Erythroblast (primary cell): ENCODE measurements at regions not wholly inside any gene's neighbourhood (a gene's known extent, or its start where the extent isn't known, plus 50 kb on each side); places are given as distances from the start of the nearest gene placed in this dataset.

Experiments
- GATA1 ChIP-seq: IDR thresholded peaks from 2 replicates; pipeline ENCODE4 v1.6.1; 2011; ENCODE audit warnings: low read depth, mild to moderate bottlenecking, control low read depth, low read length, moderate library complexity
- POLR2A ChIP-seq: IDR thresholded peaks from 2 replicates; pipeline ENCODE4 v1.6.1; 2011; ENCODE audit warnings: mild to moderate bottlenecking, low read length

DNA sequence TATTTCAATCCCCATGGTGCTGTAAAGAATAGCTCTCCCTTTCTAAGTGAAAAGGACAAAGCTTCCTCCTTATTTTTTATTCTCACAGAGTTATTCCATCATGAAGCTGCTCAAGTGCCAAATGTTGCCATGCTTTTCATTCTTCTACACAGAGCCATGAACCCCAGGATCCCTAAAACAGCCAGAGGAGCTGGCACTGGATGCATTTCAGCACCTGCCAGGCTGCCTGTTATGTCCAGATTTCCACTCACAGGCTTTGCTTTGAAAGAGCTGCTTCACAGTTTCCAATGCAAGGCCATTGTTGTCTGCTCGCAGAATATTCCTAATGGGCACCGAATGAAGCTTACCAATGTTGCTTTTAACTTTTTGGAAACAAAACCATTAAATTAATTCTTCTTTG, 256.2 kb upstream of the NPSR1 start:
- no peak for TF ChIP-seq POLR2A
- TF ChIP-seq GATA1: no peak
